GM12878 (cell line): ENCODE measurements at regions not wholly inside any gene's neighbourhood (a gene's known extent, or its start where the extent isn't known, plus 50 kb on each side); places are given as distances from the start of the nearest gene placed in this dataset.

Source experiments
- ATAC-seq: fragments of 200-7000 bp; cut with Tn5 transposase; 3 replicates; pipeline ENCODE4 v1.9.1; 2020; ENCODE audit warnings: mild to moderate bottlenecking, moderate library complexity
- BruUV-seq: library from RNA; stranded (reverse); fragments of 400-500 nt; replicated peaks from 2 replicates; lab custom pipeline; 2021; lab: Mats Ljungman, UMichigan
- CTCF ChIA-PET: fragments of 300-600 bp; sonication (Branson Sonifier 250); formaldehyde crosslinking; extraction: SDS; loops from one replicate; lab custom pipeline; 2021; ENCODE audit warnings: inconsistent platforms; lab: Yijun Ruan, JAX
- POLR2A ChIA-PET: fragments of 350-600 bp; formaldehyde crosslinking; extraction: SDS; loops from one replicate; lab custom pipeline; 2021; ENCODE audit warnings: inconsistent platforms; lab: Charles Lee
- RAD21 ChIA-PET: fragments of 300-600 bp; sonication (Branson Sonifier 250); formaldehyde crosslinking; loops from one replicate; lab custom pipeline; 2023; ENCODE audit warnings: antibody characterized with exemption; ENCODE audit not compliant: unreplicated experiment; lab: Charles Lee
- SMC1A ChIA-PET: fragments of 300-600 bp; sonication (Branson Sonifier 250); formaldehyde crosslinking; loops from one replicate; lab custom pipeline; 2023; ENCODE audit not compliant: unreplicated experiment, uncharacterized antibody; lab: Charles Lee
- DNase-seq: peaks from one replicate; pipeline ENCODE4 v3.0.0-alpha.2; 2011; ENCODE audit warnings: low read depth, low spot score
- FAIRE-seq: peaks from 3 replicates; lab custom pipeline; 2011; peaks lifted over from hg19 to GRCh38; lab: Jason Lieb, UNC
- H2AFZ ChIP-seq: 2 replicates; pipeline ENCODE4 v1.6.0; 2011; ENCODE audit warnings: low read depth, low read length, control low read depth; ENCODE audit not compliant: control insufficient read depth
- H3K27ac ChIP-seq: 2 replicates; pipeline ENCODE4 v1.5.1; 2011; ENCODE audit warnings: control low read depth; ENCODE audit not compliant: control insufficient read depth, insufficient read depth
- H3K27me3 ChIP-seq, 2 experiments: replicated peaks in 1 of 2; 2 replicates each; pipeline versions ENCODE4 v1.6.0 to v1.6.1; 2011; ENCODE audit warnings: low read length in 1 of 2; ENCODE audit not compliant: control insufficient read depth in 2 of 2, insufficient read depth in 2 of 2
- H3K36me3 ChIP-seq, 2 experiments: 2 replicates each; pipeline ENCODE4 v1.5.1; 2011; ENCODE audit warnings: low read length in 1 of 2; ENCODE audit not compliant: control insufficient read depth in 2 of 2, insufficient read depth in 2 of 2
- H3K4me1 ChIP-seq: 2 replicates; pipeline ENCODE4 v1.6.1; 2011; ENCODE audit warnings: mild to moderate bottlenecking, low read length, moderate library complexity, mixed read lengths; ENCODE audit not compliant: control insufficient read depth, insufficient read depth
- H3K4me2 ChIP-seq: 2 replicates; pipeline ENCODE4 v1.6.0; 2011; ENCODE audit warnings: control low read depth; ENCODE audit not compliant: control insufficient read depth, insufficient read depth
- H3K4me3 ChIP-seq: fragments of 200-600 bp; sonication (generic); 2 replicates; pipeline ENCODE4 v1.5.1; 2016
- H3K79me2 ChIP-seq: 2 replicates; pipeline ENCODE4 v1.6.0; 2011; ENCODE audit warnings: low read length; ENCODE audit not compliant: control insufficient read depth, insufficient read depth
- H3K9ac ChIP-seq: 2 replicates; pipeline ENCODE4 v1.8.0; 2011; ENCODE audit warnings: low read length, control low read depth, mixed read lengths; ENCODE audit not compliant: control insufficient read depth, insufficient read depth
- H3K9me3 ChIP-seq: replicated peaks from 3 replicates; pipeline ENCODE4 v1.5.1; 2011; ENCODE audit warnings: mild to moderate bottlenecking, low read length; ENCODE audit not compliant: control insufficient read depth, insufficient read depth
- H4K20me1 ChIP-seq: 2 replicates; pipeline ENCODE4 v1.6.0; 2011; ENCODE audit not compliant: control insufficient read depth, insufficient read depth
- BMI1 ChIP-seq: fragments of 450-650 bp; IDR thresholded peaks from 2 replicates; pipeline ENCODE4 v1.6.1; 2016; ENCODE audit warnings: mild to moderate bottlenecking, moderate library complexity, borderline replicate concordance
- CBX3 ChIP-seq: fragments of 200-600 bp; sonication (generic); IDR thresholded peaks from 2 replicates; pipeline ENCODE4 v1.6.1; 2016; ENCODE audit warnings: low read depth, borderline replicate concordance
- CUX1 ChIP-seq: IDR thresholded peaks from 2 replicates; pipeline ENCODE4 v1.6.1; 2012; ENCODE audit warnings: improper control_type of control experiment, low read depth, low read length; ENCODE audit not compliant: insufficient replicate concordance
- FOXM1 ChIP-seq: IDR thresholded peaks from 2 replicates; pipeline ENCODE4 v1.6.1; 2012; ENCODE audit warnings: low read depth, mild to moderate bottlenecking, inconsistent platforms, low read length, moderate library complexity
- HDAC6 ChIP-seq: fragments of 200-600 bp; sonication (generic); IDR thresholded peaks from one replicate; pipeline ENCODE4 v1.8.0; 2017; ENCODE audit warnings: antibody characterized with exemption; ENCODE audit not compliant: unreplicated experiment
- KLF5 ChIP-seq: fragments of 450-650 bp; IDR thresholded peaks from 2 replicates; pipeline ENCODE4 v1.6.1; 2014; ENCODE audit warnings: mild to moderate bottlenecking; ENCODE audit not compliant: partially characterized antibody
- MAX ChIP-seq: IDR thresholded peaks from 2 replicates; pipeline ENCODE4 v1.6.1; 2012; ENCODE audit warnings: low read depth, low read length, improper control_type of control experiment
- NFXL1 ChIP-seq: fragments of 450-650 bp; IDR thresholded peaks from 2 replicates; pipeline ENCODE4 v1.6.1; 2017; ENCODE audit warnings: antibody characterized with exemption, mild to moderate bottlenecking, borderline replicate concordance
- SKIL ChIP-seq: fragments of 450-650 bp; IDR thresholded peaks from 2 replicates; pipeline ENCODE4 v1.6.1; 2017; ENCODE audit warnings: mild to moderate bottlenecking, low read depth, inconsistent platforms; ENCODE audit not compliant: poor library complexity, severe bottlenecking
- ZNF217 ChIP-seq: fragments of 450-650 bp; IDR thresholded peaks from 2 replicates; pipeline ENCODE4 v1.6.1; 2017; ENCODE audit warnings: antibody characterized with exemption, mild to moderate bottlenecking
- WGBS: methylation state at CpG from one replicate; pipeline ENCODE4 v1.1.6; 2016; ENCODE audit warnings: low lambda C conversion rate; ENCODE audit not compliant: insufficient replicate concordance, insufficient coverage; ENCODE audit errors: missing lambda C conversion rate; 5-methylcytosine and 5-hydroxymethylcytosine counted together
- in situ Hi-C: fragments of 300-500 bp; cut with MboI; formaldehyde crosslinking; loops from 9 replicates; pipeline ENCODE4 v1.14.3; 2018; ENCODE audit warnings: mixed read lengths
- intact Hi-C: fragments of 100-400 bp; cut with micrococcal nuclease; formaldehyde crosslinking; loops from one replicate; pipeline ENCODE4 v1.14.2; 2022; ENCODE audit not compliant: unreplicated experiment

GRCh38 chr12:60191271-60191670 lies 595.4 kb downstream of the SLC16A7 start:
- ATAC-seq, result no peak
- H3K27me3 ChIP-seq, result no peaks in the 10 kb centered on the region
- intact Hi-C loops (no loop called here), in situ Hi-C loops (no loop called here)
- no peak overlapping the region for H2AFZ ChIP-seq
- ChIA-PET CTCF (no interaction called here), POLR2A (no interaction called here), SMC1A (no interaction called here), RAD21 (no interaction called here)
- DNase-seq, result no peak
- no peak overlapping the region for H3K9ac ChIP-seq
- no peak overlapping the region for H3K4me3 ChIP-seq
- H4K20me1 ChIP-seq, result no peaks in the 10 kb centered on the region
- FAIRE-seq, result no peak
- no peaks in the 10 kb centered on the region for H3K9me3 ChIP-seq
- no peaks in the 10 kb centered on the region for H3K79me2 ChIP-seq
- BruUV-seq, result no TSS peak
- H3K4me2 ChIP-seq, result no peak overlapping the region
- no peak overlapping the region for H3K27ac ChIP-seq
- 12% methylated on average over 1 of the region's 1 CpG for WGBS
- no peaks in the 10 kb centered on the region for H3K36me3 ChIP-seq
- no peak for TF ChIP-seq BMI1
- TF ChIP-seq, all 136 proteins: peak for 0
- H3K4me1 ChIP-seq, result no peaks in the 10 kb centered on the region

- no peaks in the 10 kb centered on the region for H3K27me3 ChIP-seq
- no peak for TF ChIP-seq CBX3
- TF ChIP-seq CUX1, result no peak
- no peak for TF ChIP-seq MAX
- no peak for TF ChIP-seq SKIL
- no peak for TF ChIP-seq HDAC6
- no peak for TF ChIP-seq NFXL1
- no peak for TF ChIP-seq KLF5
- TF ChIP-seq FOXM1, result no peak
- no peak for TF ChIP-seq ZNF217
Measured at GRCh38 chr12:60191676-60192359, 596.0 kb downstream of the SLC16A7 start.

More at GRCh38 chr12:60191676-60192359, 596.0 kb downstream of the SLC16A7 start:
- POLR2A ChIA-PET, result no interaction called here
- in situ Hi-C loops (no loop called here), intact Hi-C loops (no loop called here)
- Histone ChIP-seq H4K20me1 (no peaks in the 10 kb centered on the region), H3K36me3 (no peaks in the 10 kb centered on the region), H2AFZ (no peak overlapping the region), H3K4me1 (no peaks in the 10 kb centered on the region), H3K79me2 (no peaks in the 10 kb centered on the region), H3K9me3 (no peaks in the 10 kb centered on the region), H3K9ac (no peak overlapping the region), H3K27ac (no peak overlapping the region), H3K4me2 (no peak overlapping the region), H3K4me3 (no peak overlapping the region)
- no peak for FAIRE-seq
- CTCF ChIA-PET, result no interaction called here
- no peak for ATAC-seq
- BruUV-seq, result no TSS peak
- SMC1A ChIA-PET, result no interaction called here
- RAD21 ChIA-PET, result no interaction called here
- DNase-seq, result no peak
